NOMO-1 treated with DMSO at 0.1 percent for 48 hours (cell line): ENCODE measurements at regions not wholly inside any gene's neighbourhood (a gene's known extent, or its start where the extent isn't known, plus 50 kb on each side); places are given as distances from the start of the nearest gene placed in this dataset.
"Not testable (repeated sequence)": the region's sequence is repeated elsewhere in the genome, so short reads cannot be mapped to it uniquely, and the experiment has no call there.

Experiments used
- DNase-seq: peaks from one replicate; lab custom pipeline; 2025; ENCODE audit not compliant: unreplicated experiment; lab: John Stamatoyannopoulos, UW

- no peak for DNase-seq
Observed at GRCh38 chrX:18010253-18010652, 149.2 kb upstream of the RAI2 start.

- no peak for DNase-seq
Observed at GRCh38 chrX:18003876-18004275, 142.8 kb upstream of the RAI2 start.

GRCh38 chrX:18002791-18003190 lies 141.7 kb upstream of the RAI2 start:
- no peak for DNase-seq

GRCh38 chrX:17994429-17994828 lies 133.3 kb upstream of the RAI2 start:
- no peak for DNase-seq

- no peak for DNase-seq
Observed at GRCh38 chrX:17993062-17993461, 132.0 kb upstream of the RAI2 start.

GRCh38 chrX:17990532-17990931 lies 129.4 kb upstream of the RAI2 start:
- no peak for DNase-seq

- DNase-seq = no peak
Observed at GRCh38 chrX:17987783-17988182, 126.7 kb upstream of the RAI2 start.

- DNase-seq = no peak
Observed at GRCh38 chrX:17986977-17987376, 125.9 kb upstream of the RAI2 start.

- DNase-seq = no peak
Observed at GRCh38 chrX:17986440-17986839, 125.3 kb upstream of the RAI2 start.

GRCh38 chrX:17984415-17984814 lies 123.3 kb upstream of the RAI2 start:
- DNase-seq = no peak

- no peak for DNase-seq
Observed at GRCh38 chrX:17983389-17983788, 122.3 kb upstream of the RAI2 start.

GRCh38 chrX:17977696-17978095 lies 116.6 kb upstream of the RAI2 start:
- no peak for DNase-seq

- no peak for DNase-seq
Observed at GRCh38 chrX:17976955-17977354, 115.9 kb upstream of the RAI2 start.

GRCh38 chrX:17975349-17975748 lies 114.3 kb upstream of the RAI2 start:
- not testable (repeated sequence) for DNase-seq

- DNase-seq = no peak
Observed at GRCh38 chrX:17968367-17968766, 107.3 kb upstream of the RAI2 start.

GRCh38 chrX:17967888-17968287 lies 106.8 kb upstream of the RAI2 start:
- no peak for DNase-seq

- DNase-seq = no peak
Observed at GRCh38 chrX:17964871-17965270, 103.8 kb upstream of the RAI2 start.

GRCh38 chrX:17960891-17961290 lies 99.8 kb upstream of the RAI2 start:
- no peak for DNase-seq

- DNase-seq = no peak
Observed at GRCh38 chrX:17944833-17945497, 83.9 kb upstream of the RAI2 start.

- not testable (repeated sequence) for DNase-seq
Observed at GRCh38 chrX:17941171-17941570, 80.1 kb upstream of the RAI2 start.

GRCh38 chrX:17939724-17940123 lies 78.6 kb upstream of the RAI2 start:
- no peak for DNase-seq

GRCh38 chrX:17933856-17934255 lies 72.8 kb upstream of the RAI2 start:
- DNase-seq = no peak

GRCh38 chrX:17932781-17933180 lies 71.7 kb upstream of the RAI2 start:
- no peak for DNase-seq
